SW480 (cell line): ENCODE measurements at regions not wholly inside any gene's neighbourhood (a gene's known extent, or its start where the extent isn't known, plus 50 kb on each side); places are given as distances from the start of the nearest gene placed in this dataset.
A peak's percentile ranks its signal among the peaks of the same experiment; 100 is the strongest.
"Not testable (repeated sequence)": the region's sequence is repeated elsewhere in the genome, so short reads cannot be mapped to it uniquely, and the experiment has no call there.

ENCODE experiments used
- DNase-seq: peaks from one replicate; pipeline ENCODE4 v3.0.0-alpha.2; 2016; ENCODE audit warnings: low spot score

DNA sequence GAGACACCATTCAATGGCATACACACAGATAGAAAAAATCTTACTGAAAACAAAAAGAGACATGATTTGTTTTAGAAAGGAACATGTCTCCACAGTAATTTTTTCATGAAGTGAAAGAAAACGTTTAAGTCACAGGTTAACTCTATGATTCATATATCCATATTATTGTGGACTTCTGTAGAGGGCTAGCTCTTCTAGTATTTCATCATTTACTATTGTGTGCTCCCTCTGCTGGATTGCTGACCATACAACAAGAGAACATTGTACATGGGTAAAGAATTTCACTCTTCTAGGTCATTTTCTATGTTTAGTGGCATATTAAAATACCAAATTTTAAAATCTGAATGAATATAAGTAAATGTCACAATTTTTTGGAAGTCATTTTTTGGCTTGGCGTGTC is 91.8 kb upstream of the POU3F4 start:
- DNase-seq, result peak; percentile 18

DNA sequence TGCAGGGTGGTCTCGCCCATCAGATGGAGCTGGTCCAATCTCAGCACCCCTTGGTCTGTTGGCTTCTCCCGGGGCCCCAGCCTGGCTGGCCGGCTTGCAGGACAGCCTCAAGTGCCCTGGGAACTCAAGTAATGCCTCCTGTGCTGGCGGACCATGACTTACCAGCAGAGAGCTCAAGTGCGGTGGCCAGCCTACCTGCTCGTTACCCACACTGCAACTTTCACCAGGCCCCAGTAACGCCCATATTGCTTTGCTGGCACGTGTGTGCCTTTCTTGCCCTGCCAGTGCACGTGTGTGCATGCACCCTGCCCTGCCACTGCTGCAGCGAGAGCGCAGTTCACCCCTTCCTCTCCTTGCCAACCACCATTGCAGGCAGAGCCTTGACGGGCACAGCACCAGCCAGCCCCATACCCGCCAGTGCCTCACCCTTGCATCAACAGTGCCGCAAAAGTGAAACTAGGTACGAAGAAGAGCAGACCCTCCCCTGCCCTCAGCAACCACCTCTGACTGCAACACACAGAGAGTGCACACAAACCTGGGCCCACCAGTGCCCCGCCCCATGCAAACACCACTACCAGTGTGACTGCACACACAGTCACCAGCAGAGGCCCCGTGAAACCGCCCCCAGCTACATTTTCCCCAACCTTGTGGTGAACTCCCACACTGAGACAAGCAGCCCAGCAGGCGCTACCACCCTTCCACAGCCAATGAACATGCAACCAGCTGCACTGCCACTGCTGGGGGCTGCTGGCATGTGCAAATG is 88.9 kb upstream of the POU3F4 start:
- DNase-seq, result no peak

DNA sequence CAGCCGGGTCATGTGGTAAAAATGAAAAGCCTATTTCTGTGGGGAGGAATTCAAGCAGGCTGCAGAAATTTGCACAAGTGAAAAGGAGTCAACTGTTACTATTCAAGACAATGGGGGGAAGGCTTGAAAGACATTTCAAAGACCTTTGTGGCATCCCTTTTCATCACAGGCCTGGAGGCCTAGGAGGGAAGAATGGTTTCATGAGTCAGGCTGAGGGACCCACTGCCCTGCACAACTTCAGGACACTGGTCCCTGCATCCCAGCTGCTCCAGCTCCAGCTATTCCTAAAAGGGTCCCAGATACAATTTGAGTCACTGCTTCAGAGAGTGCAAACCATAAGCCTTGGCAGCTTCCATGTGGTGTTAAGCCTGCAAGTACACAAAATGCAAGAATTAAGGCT is 85.3 kb upstream of the POU3F4 start:
- no peak for DNase-seq

DNA sequence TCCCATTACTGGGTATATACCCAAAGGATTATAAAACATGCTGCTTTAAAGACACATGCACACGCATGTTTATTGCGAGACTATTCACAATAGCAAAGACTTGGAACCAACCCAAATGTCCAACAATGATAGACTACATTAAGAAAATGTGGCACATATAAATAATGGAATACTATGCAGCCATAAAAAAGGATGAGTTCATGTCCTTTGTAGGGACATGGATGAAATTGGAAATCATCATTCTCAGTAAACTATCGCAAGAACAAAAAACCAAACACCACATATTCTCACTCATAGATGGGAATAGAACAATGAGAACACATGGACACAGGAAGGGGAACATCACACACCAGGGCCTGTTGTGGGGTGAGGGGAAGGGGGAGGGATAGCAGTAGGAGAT is 65.5 kb upstream of the POU3F4 start:
- not testable (repeated sequence) for DNase-seq

DNA sequence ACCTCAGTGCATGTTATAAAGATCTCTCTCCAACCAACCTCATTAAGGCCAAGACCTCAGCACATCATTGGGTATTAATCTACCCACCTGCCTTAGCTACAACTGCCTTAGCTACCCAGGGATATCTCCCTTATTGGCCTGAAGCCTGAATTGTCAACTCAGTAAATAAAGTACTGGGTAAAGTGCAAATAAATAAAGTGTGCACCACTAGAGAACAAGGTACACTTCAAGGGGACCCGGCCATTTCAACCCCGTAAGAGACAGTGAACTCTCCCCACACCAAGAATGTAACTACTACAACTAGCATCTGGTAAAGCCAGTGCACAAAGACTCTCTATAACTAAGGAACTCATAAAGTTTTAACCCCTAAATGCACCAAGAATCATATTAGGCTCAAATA is 61.7 kb upstream of the POU3F4 start:
- no peak for DNase-seq
